ENCODE measurements at regions not wholly inside any gene's neighbourhood (a gene's known extent, or its start where the extent isn't known, plus 50 kb on each side); places are given as distances from the start of the nearest gene placed in this dataset.

DNA sequence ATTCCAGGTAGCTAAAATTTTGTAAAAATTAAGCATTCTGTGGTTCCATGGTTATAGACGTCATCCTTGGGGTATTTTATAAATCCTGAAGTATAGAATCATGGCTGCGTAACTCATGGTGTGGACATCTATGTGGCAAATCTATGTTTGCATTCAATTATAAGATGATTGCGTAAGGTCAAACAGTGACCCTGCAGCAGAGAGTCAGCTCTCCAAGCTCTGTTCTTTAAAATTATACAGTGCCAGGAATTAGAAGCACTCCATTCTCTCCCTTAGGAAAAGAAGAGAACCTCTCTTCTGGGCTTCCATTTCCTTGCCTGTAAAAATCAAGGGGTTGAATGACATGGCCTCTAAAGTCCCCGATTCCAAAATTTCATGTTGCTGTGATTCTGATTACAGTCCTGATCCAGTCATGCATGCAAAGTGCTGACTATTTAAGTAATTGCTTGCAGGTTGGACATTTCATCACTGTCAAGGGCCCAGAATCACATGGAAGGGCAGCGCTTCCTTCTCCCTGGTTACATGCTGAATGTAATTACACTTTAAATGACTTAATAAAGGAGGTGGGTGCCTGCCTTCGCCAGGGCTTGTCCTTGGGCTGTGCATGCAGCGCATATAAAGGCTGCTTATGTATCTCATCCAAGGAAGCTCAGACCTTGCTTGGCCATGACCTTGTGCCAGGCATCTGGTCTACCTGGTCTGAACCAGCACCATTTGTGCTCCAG, 550.7 kb downstream of the TYW1 start:
- no peak for DNase-seq (ENCODE audit: low read depth)
- no peak overlapping the region for H3K4me3 ChIP-seq (ENCODE audit: low read depth, low read length)
- TF ChIP-seq, protein P1, sequence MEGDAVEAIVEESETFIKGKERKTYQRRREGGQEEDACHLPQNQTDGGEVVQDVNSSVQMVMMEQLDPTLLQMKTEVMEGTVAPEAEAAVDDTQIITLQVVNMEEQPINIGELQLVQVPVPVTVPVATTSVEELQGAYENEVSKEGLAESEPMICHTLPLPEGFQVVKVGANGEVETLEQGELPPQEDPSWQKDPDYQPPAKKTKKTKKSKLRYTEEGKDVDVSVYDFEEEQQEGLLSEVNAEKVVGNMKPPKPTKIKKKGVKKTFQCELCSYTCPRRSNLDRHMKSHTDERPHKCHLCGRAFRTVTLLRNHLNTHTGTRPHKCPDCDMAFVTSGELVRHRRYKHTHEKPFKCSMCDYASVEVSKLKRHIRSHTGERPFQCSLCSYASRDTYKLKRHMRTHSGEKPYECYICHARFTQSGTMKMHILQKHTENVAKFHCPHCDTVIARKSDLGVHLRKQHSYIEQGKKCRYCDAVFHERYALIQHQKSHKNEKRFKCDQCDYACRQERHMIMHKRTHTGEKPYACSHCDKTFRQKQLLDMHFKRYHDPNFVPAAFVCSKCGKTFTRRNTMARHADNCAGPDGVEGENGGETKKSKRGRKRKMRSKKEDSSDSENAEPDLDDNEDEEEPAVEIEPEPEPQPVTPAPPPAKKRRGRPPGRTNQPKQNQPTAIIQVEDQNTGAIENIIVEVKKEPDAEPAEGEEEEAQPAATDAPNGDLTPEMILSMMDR (IDR thresholded peaks at IDR 0.05; ENCODE audit: control insufficient read depth, extremely low read depth, insufficient read depth): no peak

DNA sequence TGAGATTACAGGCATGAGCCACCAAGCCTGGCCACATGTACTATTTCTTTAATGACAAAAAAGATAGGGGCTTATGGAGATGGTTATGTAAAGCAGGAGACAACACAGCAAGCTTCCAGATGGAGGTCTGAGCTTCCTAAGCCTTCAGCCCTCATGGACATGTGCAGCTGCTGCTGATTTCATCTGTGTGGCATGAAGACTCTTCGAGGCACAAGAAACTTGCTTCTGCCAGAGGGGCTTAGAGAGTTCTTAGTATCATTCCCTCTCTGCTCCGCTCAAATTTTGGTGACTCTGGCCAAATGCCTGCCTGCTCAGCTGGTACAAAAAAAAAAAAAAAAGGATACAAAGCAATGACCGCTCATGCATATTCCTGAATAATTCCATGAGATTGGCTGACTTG, 552.5 kb downstream of the TYW1 start:
- no peak overlapping the region for H3K4me3 ChIP-seq (ENCODE audit: low read depth, low read length)
- DNase-seq (ENCODE audit: low read depth): no peak
- TF ChIP-seq, protein P1 (IDR thresholded peaks at IDR 0.05; ENCODE audit: control insufficient read depth, extremely low read depth, insufficient read depth): no peak

DNA sequence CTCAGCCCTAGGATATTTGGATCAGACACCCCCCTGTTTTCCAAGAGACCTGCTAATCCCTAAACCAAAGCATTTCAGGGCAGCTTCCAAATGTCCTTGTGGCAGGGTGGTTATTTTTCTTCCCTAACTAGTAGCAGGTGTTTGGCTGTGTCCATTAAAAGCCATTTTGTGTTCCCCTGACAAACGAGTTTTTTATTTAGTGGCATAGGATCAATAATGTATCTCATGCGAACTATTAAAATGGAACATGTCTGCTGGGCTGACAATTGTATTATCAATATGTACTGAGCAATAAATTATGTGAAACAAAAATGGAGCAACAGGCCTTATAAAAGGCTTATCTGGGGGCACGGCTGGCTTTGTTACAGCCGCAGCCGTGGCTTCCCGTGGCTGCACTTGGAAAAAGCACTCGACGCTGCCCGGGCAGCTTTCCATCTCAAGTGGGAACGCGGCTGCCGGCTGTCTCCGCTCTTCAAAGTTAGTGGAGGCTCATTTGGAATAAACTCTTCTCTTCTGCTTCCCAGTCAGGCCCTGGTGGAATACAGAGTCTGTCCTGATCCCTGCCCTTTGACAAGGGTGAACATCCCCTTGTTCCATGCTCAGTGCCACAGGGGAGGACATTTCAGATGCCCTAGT, 554.3 kb downstream of the TYW1 start:
- TF ChIP-seq, protein P1 (IDR thresholded peaks at IDR 0.05; ENCODE audit: control insufficient read depth, extremely low read depth, insufficient read depth): no peak
- DNase-seq (ENCODE audit: low read depth): no peak
- no peak overlapping the region for H3K4me3 ChIP-seq (ENCODE audit: low read depth, low read length)

DNA sequence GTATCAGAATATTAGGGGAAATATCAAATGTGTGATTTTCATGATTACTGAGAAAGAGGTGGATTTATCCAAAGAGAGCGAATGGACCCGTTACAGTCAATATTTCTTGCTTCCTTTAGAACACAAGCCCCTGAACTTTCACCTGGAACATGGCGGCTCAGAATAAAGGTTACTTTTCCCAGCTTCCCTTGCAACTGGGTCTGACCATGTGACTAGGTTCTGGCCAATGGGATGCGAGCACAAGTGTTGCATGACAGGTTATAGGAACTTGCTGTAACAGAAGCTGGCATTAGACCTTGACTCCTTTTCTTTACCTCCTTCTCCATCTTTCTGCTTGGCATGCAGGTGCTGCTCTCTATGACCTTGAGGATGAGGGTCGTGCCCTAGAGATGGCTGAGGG, 556.1 kb downstream of the TYW1 start:
- TF ChIP-seq, protein P1 (IDR thresholded peaks at IDR 0.05; ENCODE audit: control insufficient read depth, extremely low read depth, insufficient read depth): no peak

DNA sequence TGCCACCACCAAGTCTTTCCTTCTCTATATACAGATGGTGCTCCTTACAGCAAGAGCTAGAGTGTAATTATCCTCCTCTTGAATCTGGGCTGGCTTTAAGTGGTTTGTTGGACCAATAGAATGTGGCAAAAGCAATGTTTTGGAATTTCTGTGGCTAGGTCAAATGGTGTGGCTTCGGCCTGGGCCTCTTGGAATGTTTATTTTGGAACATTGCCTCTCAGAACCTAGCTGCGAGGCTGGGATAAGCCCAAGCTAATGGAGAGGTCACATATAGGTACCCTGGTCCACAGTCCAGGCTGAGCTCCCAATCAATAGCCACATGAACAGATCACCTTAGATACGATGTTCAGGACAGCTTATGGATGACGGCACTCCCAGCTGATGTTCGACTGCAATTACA, 556.7 kb downstream of the TYW1 start:
- H3K4me3 ChIP-seq (ENCODE audit: low read depth, low read length): no peak overlapping the region
- DNase-seq (ENCODE audit: low read depth): no peak
- TF ChIP-seq, protein P1 (IDR thresholded peaks at IDR 0.05; ENCODE audit: control insufficient read depth, extremely low read depth, insufficient read depth): no peak

More for the DNA sequence above, 556.1 kb downstream of the TYW1 start:
- no peak for DNase-seq (ENCODE audit: low read depth)
- no peak overlapping the region for H3K4me3 ChIP-seq (ENCODE audit: low read depth, low read length)

DNA sequence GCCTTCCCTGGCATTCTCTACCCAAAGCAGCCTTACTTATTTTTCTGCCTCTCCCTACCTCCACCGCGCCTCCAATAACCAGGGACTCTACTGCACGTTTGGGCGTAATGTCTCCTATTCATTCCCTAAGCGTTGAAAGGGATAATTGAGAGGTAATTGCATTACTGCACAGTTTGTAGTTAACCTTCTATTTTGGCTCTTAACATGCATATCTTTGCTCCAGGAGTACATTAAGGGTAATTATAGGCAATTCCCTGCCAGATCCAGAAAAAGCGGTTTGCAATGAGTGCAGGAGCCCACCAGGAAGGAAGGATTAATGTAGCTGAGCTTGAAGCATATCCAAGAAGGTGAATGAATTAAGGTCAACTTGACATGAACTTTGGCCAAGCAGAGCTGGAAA, 558.4 kb downstream of the TYW1 start:
- no peak for DNase-seq (ENCODE audit: low read depth)
- no peak overlapping the region for H3K4me3 ChIP-seq (ENCODE audit: low read depth, low read length)
- TF ChIP-seq, protein P1 (IDR thresholded peaks at IDR 0.05; ENCODE audit: control insufficient read depth, extremely low read depth, insufficient read depth): no peak

Measured in LNCaP clone FGC (cell line).